ENCODE measurements at regions not wholly inside any gene's neighbourhood (a gene's known extent, or its start where the extent isn't known, plus 50 kb on each side); places are given as distances from the start of the nearest gene placed in this dataset.

GRCh38 chr4:176482972-176483371 is 163.2 kb downstream of the SPCS3 start:
- H3K27me3 ChIP-seq, result no peaks in the 10 kb centered on the region
- no peak for DNase-seq (ENCODE audit: low spot score in 2 of 2)
- no peaks in the 10 kb centered on the region for H3K36me3 ChIP-seq
- H3K9me3 ChIP-seq, result no peaks in the 10 kb centered on the region
- TF ChIP-seq CTCF (IDR thresholded peaks at IDR 0.05), result no peak
- no peak for TF ChIP-seq POLR2A (IDR thresholded peaks at IDR 0.05)
- no peak for TF ChIP-seq EP300 (IDR thresholded peaks at IDR 0.05)
- no peak overlapping the region for H3K27ac ChIP-seq
- WGBS, 2 donors, result 47 to 52% methylated on average over 3 of the region's 3 CpGs
- H3K4me3 ChIP-seq, result no peak overlapping the region
- no peaks in the 10 kb centered on the region for H3K4me1 ChIP-seq

DNA sequence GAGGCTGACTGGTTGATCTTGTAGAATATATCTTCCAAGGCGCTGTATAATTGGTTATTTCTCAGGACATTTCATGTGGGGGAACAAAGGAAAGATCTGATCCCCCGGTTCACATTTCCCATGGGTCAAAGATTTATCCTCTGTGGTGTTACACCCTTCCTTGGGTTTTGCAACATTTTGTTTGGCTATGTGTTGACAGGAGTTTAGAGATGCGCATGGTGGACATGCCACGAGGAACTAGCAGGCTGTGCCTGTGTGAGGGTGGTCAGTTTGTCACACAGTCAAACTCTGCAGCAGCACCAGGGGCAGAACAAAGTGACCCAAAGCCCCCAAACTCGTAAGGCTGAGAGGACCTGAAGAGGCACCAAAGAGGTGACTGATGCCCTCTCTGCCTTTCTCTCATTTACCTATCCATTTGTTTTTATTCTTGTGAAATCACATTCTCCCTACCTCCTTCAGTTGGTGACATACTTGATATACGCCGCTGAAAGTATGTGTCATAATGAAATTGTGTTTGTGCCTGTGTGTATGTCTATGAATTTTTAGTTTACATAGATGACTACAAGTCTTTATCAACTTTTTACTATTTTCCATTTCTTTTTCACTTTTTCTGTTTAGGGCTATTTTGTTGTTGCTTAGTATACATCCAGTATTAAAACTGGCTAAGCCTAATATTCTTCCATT is 164.7 kb downstream of the SPCS3 start:
- Histone ChIP-seq H3K27ac (no peak overlapping the region), H3K4me1 (no peaks in the 10 kb centered on the region), H3K4me3 (no peak overlapping the region), H3K27me3 (no peaks in the 10 kb centered on the region), H3K9me3 (no peaks in the 10 kb centered on the region), H3K36me3 (no peaks in the 10 kb centered on the region)
- TF ChIP-seq POLR2A (IDR thresholded peaks at IDR 0.05), result no peak
- TF ChIP-seq EP300 (IDR thresholded peaks at IDR 0.05), result no peak
- no peak for TF ChIP-seq CTCF (IDR thresholded peaks at IDR 0.05)
- DNase-seq (ENCODE audit: low spot score in 2 of 2), result no peak
- WGBS, 2 donors, result 74 to 79% methylated on average over 7 of the region's 7 CpGs

DNA sequence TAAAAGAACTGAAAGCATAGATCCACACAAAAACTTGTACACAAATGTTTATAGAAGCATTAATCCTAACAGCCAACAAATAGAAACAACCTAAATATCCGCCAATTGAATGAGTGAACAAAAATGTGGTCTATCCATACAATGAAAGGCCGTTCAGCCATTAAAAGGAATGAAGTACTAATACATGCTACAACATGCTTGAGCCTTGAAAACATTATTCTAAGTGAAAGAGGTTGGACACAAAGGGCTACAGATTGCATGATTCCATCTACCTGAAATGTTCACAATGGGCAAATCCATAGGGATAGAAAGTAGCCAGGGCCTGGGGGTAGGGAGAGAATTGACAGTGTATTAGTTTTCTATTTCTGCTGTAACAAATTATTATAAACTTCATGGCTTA is 169.2 kb downstream of the SPCS3 start:
- no peak for DNase-seq (ENCODE audit: low spot score in 2 of 2)

DNA sequence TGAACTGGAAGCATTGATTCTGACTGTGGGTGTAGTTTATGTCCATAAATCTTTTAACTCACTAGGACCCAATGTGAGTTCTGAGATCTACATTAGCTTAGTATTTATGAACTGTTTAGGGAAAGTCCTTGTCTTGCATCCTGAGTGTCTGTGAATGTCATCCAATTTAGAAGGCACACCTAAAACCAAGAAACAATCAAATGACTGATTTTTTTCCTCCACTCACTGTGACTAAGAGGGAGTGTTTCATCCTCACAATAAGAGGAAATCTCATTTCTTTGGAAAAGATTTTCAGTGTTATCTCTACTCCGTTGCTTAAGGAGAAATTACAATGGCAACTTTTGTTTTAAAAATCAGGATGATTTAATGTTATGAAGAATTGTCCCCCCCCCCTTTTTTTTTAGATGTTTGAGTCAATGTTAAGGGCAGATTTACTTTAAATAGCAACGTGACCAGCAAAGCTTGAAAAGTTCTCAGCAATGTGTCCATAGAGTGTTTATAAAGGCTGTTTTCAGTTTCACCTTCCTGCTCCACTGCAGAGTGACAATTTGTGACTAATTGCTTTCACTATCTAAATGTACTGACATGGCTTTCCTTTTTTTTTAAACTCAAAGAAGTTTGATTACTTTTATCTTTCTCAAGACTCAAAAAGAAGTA is 173.0 kb downstream of the SPCS3 start:
- no peak overlapping the region for H3K4me3 ChIP-seq
- no peaks in the 10 kb centered on the region for H3K27me3 ChIP-seq
- TF ChIP-seq POLR2A (IDR thresholded peaks at IDR 0.05), result no peak
- no peak for TF ChIP-seq CTCF (IDR thresholded peaks at IDR 0.05)
- no peak for TF ChIP-seq EP300 (IDR thresholded peaks at IDR 0.05)
- H3K9me3 ChIP-seq, result no peaks in the 10 kb centered on the region
- H3K27ac ChIP-seq, result no peak overlapping the region
- 12 to 22% methylated on average over 2 of the region's 2 CpGs for WGBS, 2 donors
- DNase-seq (ENCODE audit: low spot score in 2 of 2), result no peak
- no peaks in the 10 kb centered on the region for H3K4me1 ChIP-seq
- H3K36me3 ChIP-seq, result no peaks in the 10 kb centered on the region

More for the DNA sequence above, 169.2 kb downstream of the SPCS3 start:
- H3K27me3 ChIP-seq, result no peaks in the 10 kb centered on the region
- no peaks in the 10 kb centered on the region for H3K9me3 ChIP-seq
- no peak overlapping the region for H3K4me3 ChIP-seq
- no peak overlapping the region for H3K27ac ChIP-seq
- TF ChIP-seq CTCF (IDR thresholded peaks at IDR 0.05) (no peak), POLR2A (IDR thresholded peaks at IDR 0.05) (no peak), EP300 (IDR thresholded peaks at IDR 0.05) (no peak)
- no peaks in the 10 kb centered on the region for H3K4me1 ChIP-seq
- H3K36me3 ChIP-seq, result no peaks in the 10 kb centered on the region
- 77 to 92% methylated on average over 2 of the region's 2 CpGs for WGBS, 2 donors

GRCh38 chr4:176498617-176499256 is 179.0 kb downstream of the SPCS3 start:
- 67% methylated on average over 4 of the region's 4 CpGs for WGBS, 2 donors
- TF ChIP-seq EP300 (IDR thresholded peaks at IDR 0.05) (no peak), POLR2A (IDR thresholded peaks at IDR 0.05) (no peak), CTCF (IDR thresholded peaks at IDR 0.05) (no peak)
- Histone ChIP-seq H3K9me3 (no peaks in the 10 kb centered on the region), H3K27ac (no peak overlapping the region), H3K4me1 (no peaks in the 10 kb centered on the region), H3K27me3 (no peaks in the 10 kb centered on the region), H3K36me3 (no peaks in the 10 kb centered on the region), H3K4me3 (no peak overlapping the region)
- no peak for DNase-seq (ENCODE audit: low spot score in 2 of 2)
